HG03097 (cell line): ENCODE measurements at regions not wholly inside any gene's neighbourhood (a gene's known extent, or its start where the extent isn't known, plus 50 kb on each side); places are given as distances from the start of the nearest gene placed in this dataset.

ENCODE experiments used
- ATAC-seq: cut with Tn5 transposase; IDR thresholded peaks from one replicate; pipeline ENCODE4 v1.9.1; 2021; ENCODE audit not compliant: unreplicated experiment, low FRiP score

- ATAC-seq: no peak
Observed at GRCh38 chr15:92565351-92566125, 90.0 kb downstream of the FAM174B start.

DNA sequence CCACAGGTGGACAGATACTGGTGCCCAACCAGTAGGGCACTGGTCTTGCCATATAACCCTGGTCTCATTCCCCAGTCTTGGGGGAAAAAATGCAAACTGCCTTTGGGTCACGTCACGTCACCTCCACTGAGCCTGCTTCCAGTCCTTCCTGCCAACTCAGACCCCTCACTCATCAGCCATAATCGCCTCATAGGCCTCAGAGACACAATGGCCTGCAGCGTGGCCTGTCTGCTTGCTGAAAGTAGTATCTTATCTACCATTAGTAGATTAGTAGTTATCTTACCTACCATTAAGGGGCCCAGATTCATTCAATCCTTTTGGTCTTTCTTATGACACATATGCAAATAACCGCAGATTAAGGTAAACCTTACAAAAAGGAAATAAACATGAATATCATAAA is 93.8 kb downstream of the FAM174B start:
- ATAC-seq: no peak

DNA sequence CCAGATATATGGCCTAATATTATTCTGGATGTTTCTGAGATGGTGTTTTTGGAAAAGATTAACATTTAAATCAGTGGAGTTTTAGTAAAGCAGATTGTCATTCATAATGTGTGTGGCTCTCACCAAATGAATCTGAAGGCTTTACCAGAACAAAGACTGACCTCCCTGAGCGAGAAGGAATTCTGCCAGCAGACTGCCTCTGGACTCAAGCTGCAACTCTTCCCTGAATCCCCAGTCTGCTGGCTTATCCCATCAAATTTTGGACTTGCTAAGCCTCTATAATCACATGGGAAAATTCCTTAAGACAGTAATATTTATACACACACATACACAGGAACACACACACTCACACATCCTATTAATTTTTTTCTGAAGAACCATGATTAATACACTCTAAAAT is 102.3 kb downstream of the FAM174B start:
- no peak for ATAC-seq

- ATAC-seq: no peak
Observed at GRCh38 chr15:92545996-92546395, 109.6 kb downstream of the FAM174B start.

DNA sequence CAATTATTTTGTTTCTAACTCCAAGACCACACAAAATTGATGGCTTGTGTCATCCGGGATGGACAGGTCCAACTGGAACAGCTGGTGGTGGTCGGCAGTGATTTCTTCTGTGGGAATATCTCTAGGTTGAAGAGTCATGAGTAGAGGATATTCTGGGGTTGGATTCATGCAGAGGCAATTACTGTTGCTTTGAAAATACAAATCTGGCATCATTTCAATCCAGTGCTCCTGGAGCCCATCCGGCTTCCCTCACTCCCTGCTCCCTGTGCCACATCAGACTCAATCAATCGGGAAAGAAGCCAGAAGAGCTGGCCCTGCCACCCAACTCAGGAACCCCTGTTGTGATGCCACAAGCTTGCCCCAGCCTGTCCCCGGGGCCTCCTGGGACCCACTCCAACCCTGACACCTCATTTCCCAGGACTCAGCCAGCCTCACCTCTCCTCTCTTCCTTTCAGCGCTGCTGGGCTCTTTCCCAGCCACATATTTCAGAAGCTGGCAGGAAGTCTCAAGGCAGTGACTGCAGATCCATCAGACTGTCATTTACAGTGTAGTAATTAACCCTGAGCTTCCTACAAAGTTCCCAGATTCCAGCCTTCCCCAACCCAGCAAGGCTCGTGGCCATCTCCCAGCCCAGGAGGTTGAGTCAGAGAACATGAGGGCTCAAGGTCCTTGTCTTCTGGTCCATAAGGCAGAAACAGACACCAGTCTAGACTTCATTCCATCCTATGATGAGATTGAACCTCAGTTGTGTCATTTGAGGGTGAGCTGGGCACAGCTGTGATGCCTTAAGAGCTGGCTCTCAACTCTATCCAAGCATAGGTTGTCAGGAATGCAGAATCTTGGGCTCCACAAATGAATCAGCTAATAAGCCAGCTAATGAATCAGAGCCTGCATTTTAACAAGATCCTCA is 114.0 kb downstream of the FAM174B start:
- no peak for ATAC-seq

GRCh38 chr15:92538115-92538514 is 117.5 kb downstream of the FAM174B start:
- ATAC-seq: no peak

DNA sequence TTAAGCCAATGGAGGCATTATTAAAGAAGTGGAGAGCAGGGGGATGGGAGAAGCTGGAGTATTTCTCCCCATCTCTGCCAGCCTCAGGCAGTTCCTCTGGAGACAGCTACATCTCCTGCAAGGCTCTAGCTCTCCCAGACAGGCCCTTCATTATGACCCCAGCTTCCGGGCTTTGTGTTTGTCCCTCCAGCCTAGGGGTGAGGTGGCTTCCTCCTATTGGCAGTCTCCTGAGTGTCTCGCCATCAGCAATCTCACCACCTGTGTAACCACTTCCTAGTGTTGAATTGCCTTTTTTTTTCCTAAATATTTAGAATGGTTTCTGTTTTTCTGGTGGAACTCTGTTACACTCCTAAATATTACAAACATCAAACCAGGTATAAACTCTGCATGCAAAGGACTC is 122.3 kb downstream of the FAM174B start:
- no peak for ATAC-seq

DNA sequence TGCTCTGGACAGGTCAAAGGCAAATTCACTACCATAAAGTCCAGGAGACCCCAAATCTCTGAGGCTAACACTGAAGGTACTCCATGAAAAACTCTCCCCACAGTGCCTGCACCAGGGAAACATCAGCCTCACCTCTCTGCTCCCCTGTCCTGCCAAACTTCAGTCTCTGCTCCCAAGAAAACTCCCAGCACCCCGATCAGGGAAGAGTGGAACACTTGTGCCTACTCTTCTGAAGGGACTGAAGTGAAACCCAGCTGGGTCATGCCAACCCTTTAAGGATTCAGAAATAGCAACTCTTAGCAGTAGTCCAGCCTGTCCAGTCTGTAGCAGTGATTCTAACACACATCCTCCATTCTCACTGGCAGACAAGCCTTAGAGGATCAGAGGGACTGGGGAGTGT is 124.2 kb downstream of the FAM174B start:
- ATAC-seq: no peak

DNA sequence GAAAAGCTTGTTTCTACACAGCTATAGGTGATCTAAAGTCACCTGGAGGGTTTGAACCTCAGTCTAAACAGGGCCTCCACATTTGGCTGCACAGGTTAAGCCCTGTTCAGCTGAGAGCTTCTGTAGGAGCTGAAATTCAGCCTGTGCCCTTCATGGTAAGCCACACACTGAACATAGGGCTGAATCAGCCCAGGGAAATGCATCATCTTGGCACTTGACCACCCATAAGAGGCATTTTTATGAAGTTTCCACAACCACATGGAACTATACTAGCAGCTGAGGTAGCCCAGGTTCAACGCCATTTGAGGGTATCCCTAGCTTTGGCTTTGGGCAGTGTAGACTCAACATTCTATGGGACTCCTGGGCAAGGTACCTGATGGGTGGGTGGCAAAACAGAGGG is 126.8 kb downstream of the FAM174B start:
- no peak for ATAC-seq

DNA sequence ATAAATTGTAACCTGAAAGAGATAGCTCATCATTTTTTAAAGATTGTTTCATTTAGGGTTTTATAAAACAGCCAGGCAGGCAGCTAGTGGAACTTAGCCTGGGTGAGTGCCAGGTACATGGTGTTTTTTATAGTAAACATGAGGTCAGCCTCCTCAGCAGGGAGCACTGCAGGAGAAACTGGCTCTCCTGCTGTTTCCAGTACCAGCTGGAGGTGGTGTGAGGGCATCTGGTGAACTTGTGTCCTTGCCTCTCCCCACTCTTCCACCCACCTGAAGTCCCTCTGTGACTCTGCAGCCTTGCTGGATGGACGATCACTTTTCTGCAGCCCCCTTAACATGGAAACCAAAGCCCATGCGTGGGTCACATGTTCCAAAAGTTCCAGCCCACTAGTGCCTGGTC is 128.4 kb downstream of the FAM174B start:
- ATAC-seq: no peak

DNA sequence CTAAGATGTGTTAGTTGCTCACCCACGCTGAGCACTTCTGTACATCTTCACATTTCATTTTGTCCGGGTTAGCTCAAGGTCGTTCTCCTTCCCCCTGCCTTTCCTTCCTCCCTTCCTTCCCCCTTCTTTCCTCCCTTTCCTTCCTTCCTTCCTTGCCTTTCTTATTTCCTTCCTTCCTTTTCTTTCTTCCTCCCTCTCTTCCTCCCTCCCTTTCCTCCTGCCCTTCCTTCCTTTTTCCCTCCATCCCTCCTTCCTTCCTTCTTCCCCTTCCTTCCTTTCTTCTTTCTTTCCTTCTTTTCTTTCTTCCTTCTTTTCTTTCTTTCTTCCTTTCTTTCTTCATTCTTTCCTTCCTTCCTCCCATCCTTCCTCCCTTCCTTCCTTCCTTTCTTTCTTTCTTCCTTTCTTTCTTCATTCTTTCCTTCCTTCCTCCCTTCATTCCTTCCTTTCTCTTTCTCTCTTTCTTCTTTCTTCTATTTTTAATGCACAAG is 129.8 kb downstream of the FAM174B start:
- ATAC-seq: no peak

DNA sequence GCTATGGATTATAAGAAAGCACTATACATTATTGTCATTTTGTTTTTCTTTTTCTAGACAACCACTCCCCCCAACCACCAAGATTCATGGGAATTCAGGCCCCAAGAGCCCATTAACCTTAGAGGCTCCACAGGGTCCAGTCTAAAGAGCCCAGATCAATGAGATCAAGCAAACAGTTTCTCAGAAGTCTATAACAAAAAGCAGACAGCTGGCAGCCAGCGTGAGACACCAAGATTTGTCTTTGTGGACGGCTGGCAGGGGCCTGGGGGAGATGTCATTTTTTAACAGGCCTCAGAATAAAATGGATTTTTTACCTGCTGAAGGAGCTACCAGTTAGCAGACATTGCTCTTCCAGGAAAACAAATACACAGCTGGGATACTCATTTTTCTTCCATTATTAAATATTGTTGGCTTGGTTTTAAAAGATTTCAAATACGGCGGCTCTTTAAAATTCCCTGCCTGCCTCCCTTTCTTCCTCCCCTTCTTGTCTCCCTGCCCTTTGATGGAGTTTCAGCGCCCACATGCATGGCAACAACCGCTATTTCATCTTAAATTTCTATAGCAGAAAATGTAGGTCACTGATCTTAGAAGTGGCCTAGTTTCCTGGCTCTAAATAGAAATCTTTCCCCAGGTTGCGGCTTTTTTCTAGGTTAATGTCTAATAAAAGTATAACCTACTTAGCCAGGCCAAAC is 130.6 kb downstream of the FAM174B start:
- no peak for ATAC-seq

DNA sequence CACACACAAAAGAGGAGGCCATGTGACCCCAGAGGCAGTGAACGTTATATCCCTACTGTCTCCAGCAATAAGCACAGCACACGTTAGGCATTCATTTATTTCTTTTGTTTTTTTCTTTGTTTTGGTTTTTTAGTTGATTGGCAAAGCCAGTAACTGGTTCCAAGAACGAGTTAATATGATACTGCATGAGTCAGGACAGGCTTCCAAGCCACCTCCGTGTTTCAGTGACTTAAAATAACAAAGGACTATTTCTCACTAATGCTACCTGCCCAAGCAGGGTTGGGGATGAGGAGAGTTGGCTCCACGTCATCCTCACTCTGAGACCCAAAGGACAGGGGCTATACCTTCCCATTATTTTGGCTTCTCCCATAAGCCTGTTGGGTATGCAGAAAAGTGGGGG is 130.5 kb downstream of the ST8SIA2 start:
- ATAC-seq: no peak

- ATAC-seq: no peak
Observed at GRCh38 chr15:92523176-92523575, 129.5 kb downstream of the ST8SIA2 start.

DNA sequence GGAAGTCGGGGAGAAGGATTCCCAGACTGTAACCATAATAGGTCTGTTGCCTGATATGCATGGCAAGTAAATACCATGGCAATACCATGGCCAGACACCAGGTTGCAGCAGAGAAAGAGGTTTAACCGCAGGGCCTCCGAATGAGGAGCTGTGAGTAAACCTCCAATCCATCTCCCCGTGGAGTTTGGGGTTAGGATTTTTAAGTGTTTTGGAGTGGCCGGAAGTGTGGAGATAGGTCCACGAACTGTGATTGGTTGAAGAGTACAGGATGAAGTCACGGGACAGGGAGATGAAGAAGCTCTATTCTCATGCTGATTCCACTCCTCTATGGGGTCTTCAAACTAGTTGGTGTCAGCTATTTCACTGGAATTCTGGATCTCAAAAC is 127.9 kb downstream of the ST8SIA2 start:
- peak; percentile 75 for ATAC-seq

DNA sequence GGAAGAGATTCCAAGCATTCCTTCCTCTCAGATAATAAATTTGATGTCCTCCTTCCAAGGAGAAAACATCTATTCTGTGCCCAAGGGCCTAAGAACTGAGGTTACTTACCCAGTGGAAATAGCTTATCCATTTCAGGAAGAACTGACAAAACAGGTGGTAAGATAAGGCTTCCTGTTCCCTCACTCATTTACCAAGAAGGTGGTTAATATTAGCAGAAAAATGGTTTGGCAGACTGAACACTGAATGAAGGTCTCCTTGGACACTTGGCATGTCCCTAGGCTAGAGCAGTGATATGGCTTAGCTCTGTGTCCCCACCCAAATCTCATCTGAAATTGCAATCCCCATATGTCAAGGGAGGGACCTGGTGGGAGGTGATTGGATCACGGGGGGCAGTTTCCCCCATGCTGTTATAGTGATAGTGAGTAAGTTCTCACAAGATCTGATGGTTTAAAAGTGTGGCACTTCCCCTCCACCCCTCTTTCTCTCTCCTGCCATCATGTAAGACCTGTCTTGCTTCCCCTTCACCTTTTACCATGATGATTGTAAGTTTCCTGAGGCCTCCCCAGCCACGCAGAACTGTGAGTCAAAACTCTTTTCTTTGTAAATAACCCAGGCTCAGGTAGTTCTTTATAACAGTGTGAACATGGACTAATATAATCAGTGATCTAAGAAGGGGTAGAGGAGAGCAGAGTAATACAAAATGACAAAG is 127.4 kb downstream of the ST8SIA2 start:
- peak; percentile 77 for ATAC-seq

- ATAC-seq: no peak
Observed at GRCh38 chr15:92519709-92520108, 126.0 kb downstream of the ST8SIA2 start.
